ENCODE measurements at regions not wholly inside any gene's neighbourhood (a gene's known extent, or its start where the extent isn't known, plus 50 kb on each side); places are given as distances from the start of the nearest gene placed in this dataset.

GRCh38 chr6:33901822-33902456 is 98.1 kb upstream of the MLN start:
- 84 to 87% (median 86%) methylated on average over 5 of the region's 5 CpGs for WGBS, 3 donors
- DNase-seq: no peak
- no peak overlapping the region for H3K4me3 ChIP-seq
- H3K4me1 ChIP-seq: no peaks in the 10 kb centered on the region
- peaks cover 0 to 10% (median 0%) of the 10 kb centered on the region in 3 donors for H3K27me3 ChIP-seq (ENCODE audit: insufficient read depth in 3 of 3, low read length in 2 of 3)
- no peak overlapping the region for H3K27ac ChIP-seq
- no peaks in the 10 kb centered on the region for H3K9me3 ChIP-seq
- no peak for TF ChIP-seq CTCF (IDR thresholded peaks at IDR 0.05)
- H3K36me3 ChIP-seq (ENCODE audit: insufficient read depth in 1 of 2, low read depth in 1 of 2): no peaks in the 10 kb centered on the region
- intact Hi-C loops (cut with DNase I): no loop called here
- ATAC-seq: no peak

- no peak overlapping the region for H3K27ac ChIP-seq
- WGBS, 3 donors: 56 to 65% (median 58%) methylated on average over 3 of the region's 3 CpGs
- no peak for TF ChIP-seq CTCF (IDR thresholded peaks at IDR 0.05)
- no peak for ATAC-seq
- intact Hi-C loops (cut with DNase I): no loop called here
- H3K4me1 ChIP-seq: no peaks in the 10 kb centered on the region
- no peaks in the 10 kb centered on the region for H3K36me3 ChIP-seq (ENCODE audit: insufficient read depth in 1 of 2, low read depth in 1 of 2)
- DNase-seq: no peak
- no peaks in the 10 kb centered on the region for H3K9me3 ChIP-seq
- no peak overlapping the region for H3K4me3 ChIP-seq
- H3K27me3 ChIP-seq (ENCODE audit: insufficient read depth in 3 of 3, low read length in 2 of 3): peaks cover 0 to 7% (median 7%) of the 10 kb centered on the region in 3 donors
These were observed 95.0 kb upstream of the MLN start for GRCh38 chr6:33898771-33899170.

- intact Hi-C loops (cut with DNase I): no loop called here
- H3K36me3 ChIP-seq (ENCODE audit: insufficient read depth in 1 of 2, low read depth in 1 of 2): no peaks in the 10 kb centered on the region
- no peak for TF ChIP-seq CTCF (IDR thresholded peaks at IDR 0.05)
- H3K4me1 ChIP-seq: no peaks in the 10 kb centered on the region
- peaks cover 0 to 15% (median 2%) of the 10 kb centered on the region in 3 donors for H3K27me3 ChIP-seq (ENCODE audit: insufficient read depth in 3 of 3, low read length in 2 of 3)
- ATAC-seq (no peak), DNase-seq (no peak)
- 73 to 82% (median 82%) methylated on average over 2 of the region's 2 CpGs for WGBS, 3 donors
- no peak overlapping the region for H3K27ac ChIP-seq
- H3K4me3 ChIP-seq: no peak overlapping the region
- H3K9me3 ChIP-seq: no peaks in the 10 kb centered on the region
These were observed 93.5 kb upstream of the MLN start for GRCh38 chr6:33897189-33897780.

- WGBS, 3 donors: 64 to 72% (median 68%) methylated on average over 16 of the region's 16 CpGs
- intact Hi-C loops (cut with DNase I): no loop called here
- ATAC-seq (no peak), DNase-seq (peak in 1 of 2 donors; percentile 30)
- no peaks in the 10 kb centered on the region for H3K36me3 ChIP-seq (ENCODE audit: insufficient read depth in 1 of 2, low read depth in 1 of 2)
- H3K27ac ChIP-seq: no peak overlapping the region
- H3K27me3 ChIP-seq (ENCODE audit: insufficient read depth in 3 of 3, low read length in 2 of 3): peaks cover 0 to 15% (median 0%) of the 10 kb centered on the region in 3 donors
- H3K9me3 ChIP-seq: no peaks in the 10 kb centered on the region
- H3K4me3 ChIP-seq: no peak overlapping the region
- no peak for TF ChIP-seq CTCF (IDR thresholded peaks at IDR 0.05)
- H3K4me1 ChIP-seq: no peaks in the 10 kb centered on the region
These were observed 92.8 kb upstream of the MLN start for GRCh38 chr6:33896391-33897188.

Measured in psoas muscle (tissue), 7 donors.